ENCODE measurements at regions not wholly inside any gene's neighbourhood (a gene's known extent, or its start where the extent isn't known, plus 50 kb on each side); places are given as distances from the start of the nearest gene placed in this dataset.

GRCh38 chr14:95442016-95442632, 74.3 kb downstream of the SYNE3 start:
- no peak for DNase-seq (ENCODE audit: low spot score)

- no peak for DNase-seq (ENCODE audit: low spot score)
These were observed 75.5 kb downstream of the SYNE3 start for GRCh38 chr14:95440951-95441350.

DNA sequence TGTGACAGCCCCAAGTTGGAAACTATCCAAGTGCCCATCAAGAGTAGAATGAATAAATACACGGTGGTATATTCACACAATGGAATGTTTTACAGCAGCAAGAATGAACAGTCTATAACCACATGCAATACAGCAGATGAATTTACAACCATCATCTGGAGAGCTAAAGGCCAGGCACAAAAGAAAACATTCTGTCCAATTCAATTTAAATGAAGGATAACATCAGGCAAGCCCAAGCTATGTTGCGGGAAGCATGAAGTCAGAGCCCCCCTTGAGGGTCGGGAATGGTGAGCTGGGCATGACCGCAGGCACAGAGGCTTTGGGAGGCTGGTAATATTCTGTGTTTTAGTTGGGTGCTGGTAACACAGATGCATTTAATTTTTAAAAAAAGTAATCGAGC, 76.0 kb downstream of the SYNE3 start:
- DNase-seq (ENCODE audit: low spot score): no peak

GRCh38 chr14:95439881-95440280, 76.6 kb downstream of the SYNE3 start:
- DNase-seq (ENCODE audit: low spot score): no peak

DNA sequence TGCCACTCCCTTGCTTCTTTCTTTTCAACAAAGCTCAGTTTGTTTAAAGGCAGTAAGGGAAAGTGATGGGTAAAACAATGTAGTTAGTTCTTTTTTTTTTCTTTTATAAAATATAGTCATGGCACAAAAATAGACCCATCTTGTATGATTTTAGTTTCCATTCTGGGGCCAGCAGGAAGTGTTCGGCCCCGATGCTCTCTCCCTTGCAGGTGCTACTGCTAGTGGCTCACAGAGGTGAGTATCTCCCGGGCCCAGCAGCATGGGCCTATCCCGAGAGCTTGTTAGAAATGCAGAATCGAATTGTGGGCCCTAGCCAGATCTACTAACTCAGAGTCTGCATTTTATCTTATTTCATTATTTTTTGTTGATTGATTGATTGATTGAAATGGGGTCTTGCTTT, 78.7 kb downstream of the SYNE3 start:
- peak; percentile 37 for DNase-seq (ENCODE audit: low spot score)

GRCh38 chr14:95436354-95436753, 80.1 kb downstream of the SYNE3 start:
- no peak for DNase-seq (ENCODE audit: low spot score)

DNA sequence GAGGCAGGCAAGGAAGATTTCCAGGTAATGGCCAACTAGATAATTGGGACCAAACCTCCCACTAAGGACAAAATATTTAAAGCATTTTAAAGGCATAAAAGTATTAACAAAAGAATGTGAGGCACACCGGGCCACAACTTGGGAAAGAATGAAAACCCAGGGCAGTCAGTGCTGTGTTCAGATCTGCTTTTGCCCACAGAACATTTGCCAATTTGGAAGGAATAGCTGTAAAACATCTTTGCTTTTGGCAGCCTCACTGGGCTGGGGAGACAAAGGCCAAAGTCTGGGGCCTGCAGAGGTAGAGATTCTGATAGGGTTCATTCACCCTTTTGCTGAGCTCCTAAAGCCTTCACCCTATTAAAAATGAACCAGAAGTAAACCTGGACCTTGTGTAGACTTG, 82.3 kb downstream of the SYNE3 start:
- DNase-seq (ENCODE audit: low spot score): no peak

DNA sequence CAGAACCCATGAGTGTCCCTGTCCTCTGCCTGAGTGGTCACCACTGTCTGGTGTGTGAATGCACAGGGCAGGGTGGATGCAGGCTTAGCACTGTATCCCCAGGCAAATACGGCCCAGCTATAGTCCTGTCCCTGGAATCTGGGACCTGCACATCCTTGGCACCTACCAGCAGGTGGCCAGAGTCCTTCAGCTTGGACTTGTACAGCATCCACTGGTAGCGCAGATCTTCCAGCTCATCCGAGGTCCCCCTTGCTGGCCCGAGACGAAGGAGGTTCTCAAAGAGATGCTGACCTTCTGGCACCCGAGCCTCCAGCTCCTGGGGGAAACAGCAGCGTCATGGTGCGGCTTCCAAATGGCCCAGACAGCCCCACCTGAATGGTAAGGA, 83.4 kb downstream of the SYNE3 start:
- no peak for DNase-seq (ENCODE audit: low spot score)

GRCh38 chr14:95432144-95433093, 84.0 kb downstream of the SYNE3 start:
- no peak for DNase-seq (ENCODE audit: low spot score)

DNA sequence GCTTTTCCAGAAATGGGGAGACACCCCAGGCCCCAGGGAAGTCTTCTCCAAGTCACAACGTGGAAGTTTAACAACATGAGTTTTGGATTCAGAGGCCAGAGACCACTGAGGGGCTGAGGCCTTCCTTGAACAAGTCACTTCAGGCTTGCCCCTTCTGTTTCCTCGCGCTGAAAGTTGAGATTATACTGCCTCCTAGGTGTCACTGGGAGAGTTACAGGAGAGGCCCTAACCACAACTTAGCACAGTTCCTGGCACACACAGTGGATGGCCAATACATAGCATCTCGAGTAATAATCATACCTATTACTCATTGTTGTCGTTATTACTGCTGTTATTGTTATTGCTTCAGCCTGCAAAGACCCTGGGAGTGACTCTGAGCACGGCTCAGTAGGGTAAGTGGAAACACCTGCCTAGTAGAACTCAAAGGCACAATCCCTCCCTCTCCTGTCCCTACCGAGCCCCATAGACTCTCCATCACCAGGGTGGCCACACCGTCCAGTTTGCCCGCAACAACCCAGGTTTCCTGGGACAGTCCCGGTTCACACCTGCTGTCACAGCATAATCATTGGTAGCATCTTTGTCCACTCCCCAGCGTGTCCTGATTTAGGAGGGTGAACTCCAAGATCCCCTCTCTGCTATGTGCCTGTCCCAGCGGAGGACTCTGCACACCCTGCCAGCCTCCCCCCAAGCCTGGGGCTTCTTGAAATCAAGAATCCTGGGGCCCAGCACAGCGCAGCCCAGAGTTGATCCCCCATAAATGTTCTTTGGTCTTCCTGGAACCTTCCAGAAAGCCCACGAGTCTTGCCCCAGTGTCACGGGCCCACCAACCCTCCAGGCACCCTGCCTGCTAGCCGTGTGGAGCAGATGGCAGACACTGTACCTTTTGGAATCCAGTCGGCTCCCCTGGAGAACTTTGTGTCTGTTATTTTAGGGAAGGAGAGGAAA, 85.0 kb downstream of the SYNE3 start:
- DNase-seq (ENCODE audit: low spot score): peak; percentile 38

DNA sequence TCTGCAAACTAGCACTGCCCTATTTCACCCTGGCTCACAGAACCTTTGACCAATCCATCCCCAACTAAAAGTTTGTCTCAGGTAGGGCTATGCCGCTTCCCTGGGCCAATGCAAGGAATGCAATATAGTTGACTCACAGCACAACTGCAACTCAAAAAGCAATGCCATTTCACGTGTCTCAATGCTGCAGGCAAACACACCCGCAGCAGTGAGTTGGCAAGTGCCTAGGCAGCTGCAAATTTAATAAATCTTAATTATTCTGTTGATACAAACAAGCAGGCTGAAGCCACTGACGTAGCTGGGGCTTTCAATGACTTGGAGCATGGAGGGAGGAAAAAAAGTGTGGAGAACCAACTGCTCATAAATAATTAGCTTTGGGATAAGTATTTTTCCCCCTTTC, 87.9 kb downstream of the SYNE3 start:
- no peak for DNase-seq (ENCODE audit: low spot score)

DNA sequence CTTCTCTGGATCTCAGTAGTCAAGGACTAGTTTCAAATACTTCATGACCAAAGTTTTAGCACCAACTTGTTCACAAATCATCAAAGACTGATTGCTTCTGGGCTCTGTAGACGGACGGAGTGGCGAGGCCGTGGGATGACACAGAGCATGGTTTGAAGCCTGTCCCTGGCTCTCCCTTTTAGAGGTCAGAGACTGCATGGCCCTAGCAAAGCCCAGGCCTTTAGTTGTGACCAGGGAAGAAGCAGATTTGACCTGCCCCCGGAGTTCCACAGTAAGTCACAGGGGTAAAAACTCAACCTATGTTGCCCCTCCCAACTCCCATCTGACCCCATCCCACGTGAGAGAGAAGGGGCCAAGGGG, 90.4 kb downstream of the SYNE3 start:
- no peak for DNase-seq (ENCODE audit: low spot score)

- no peak for DNase-seq (ENCODE audit: low spot score)
These were observed 90.9 kb downstream of the SYNE3 start for GRCh38 chr14:95425369-95426115.

- DNase-seq (ENCODE audit: low spot score): no peak
These were observed 91.9 kb downstream of the SYNE3 start for GRCh38 chr14:95424529-95424928.

DNA sequence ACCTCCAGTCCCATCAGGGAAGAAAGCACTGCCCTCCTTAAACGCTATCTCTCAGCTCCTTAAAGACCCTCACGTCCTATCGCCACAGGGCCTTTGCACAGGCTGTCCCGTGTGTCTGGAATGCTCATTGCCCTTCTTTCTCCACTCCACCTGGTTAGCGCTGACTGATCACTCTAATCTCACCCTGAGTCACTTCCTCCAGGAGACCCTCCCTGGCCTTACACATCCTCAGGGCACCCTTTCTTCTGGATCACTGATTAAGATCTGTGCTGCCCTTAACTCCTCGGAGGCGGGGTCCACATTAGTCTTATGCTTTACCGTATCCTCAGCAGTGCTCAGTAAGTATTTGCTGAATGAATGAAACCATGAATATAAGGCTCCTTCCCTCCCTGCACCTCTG, 94.7 kb downstream of the SYNE3 start:
- DNase-seq (ENCODE audit: low spot score): no peak

DNA sequence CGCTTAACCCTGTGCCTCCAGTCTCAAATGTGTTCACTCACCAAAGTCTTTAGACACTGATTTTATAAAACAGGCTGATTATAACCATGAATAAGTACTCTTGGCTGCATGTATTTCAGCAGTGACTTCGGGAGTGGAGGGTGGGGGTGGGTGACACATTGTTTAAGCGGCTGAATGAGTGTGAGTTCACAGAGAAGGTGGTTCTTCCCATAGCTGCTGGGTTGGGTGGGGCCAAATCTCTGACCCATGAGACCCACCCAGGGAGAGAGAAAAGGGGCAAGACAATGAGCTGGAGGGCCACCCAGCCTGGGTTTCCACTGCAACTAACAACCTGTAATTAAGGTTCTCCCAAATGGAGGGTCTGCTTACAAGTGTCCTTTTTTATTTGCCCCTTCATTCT, 96.4 kb downstream of the SYNE3 start:
- no peak for DNase-seq (ENCODE audit: low spot score)

DNA sequence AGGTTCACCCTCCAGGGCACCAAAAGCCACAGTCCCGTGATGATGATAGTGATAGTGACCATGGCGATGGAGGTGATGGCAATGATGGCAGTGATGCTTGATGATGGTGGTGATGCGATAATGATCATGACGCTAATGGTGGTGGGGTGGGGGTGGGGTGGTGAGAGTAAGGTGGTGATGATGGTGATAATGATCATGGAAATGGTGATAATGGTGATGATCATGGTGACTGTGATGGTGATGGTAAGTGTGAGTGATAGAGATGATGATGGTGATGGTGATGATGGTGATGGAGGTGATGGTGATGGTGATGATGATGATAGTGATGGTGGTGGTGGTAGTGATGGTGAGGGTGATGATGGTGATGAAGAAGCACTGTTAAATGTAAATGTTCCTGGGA, 96.9 kb downstream of the SYNE3 start:
- DNase-seq (ENCODE audit: low spot score): no peak

DNA sequence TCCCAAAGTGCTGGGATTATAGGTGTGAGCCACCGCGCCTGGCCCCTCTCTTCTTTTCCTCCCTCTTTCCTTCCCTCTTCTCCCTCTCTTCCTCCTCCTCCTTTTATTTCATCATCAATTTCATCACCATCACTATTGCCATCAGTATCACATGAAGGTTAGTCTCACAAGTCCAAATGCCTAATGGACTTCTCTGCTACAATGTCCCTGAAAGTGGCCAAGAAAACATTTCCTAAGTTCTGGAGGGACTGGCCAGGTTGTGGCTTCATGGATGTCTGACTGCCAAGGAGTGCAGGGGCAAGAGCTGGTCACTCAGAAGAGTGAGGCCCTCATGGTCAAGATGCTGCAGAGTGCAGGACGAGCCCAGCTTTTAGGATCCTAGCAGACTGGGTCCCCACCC, 97.6 kb downstream of the SYNE3 start:
- DNase-seq (ENCODE audit: low spot score): no peak

DNA sequence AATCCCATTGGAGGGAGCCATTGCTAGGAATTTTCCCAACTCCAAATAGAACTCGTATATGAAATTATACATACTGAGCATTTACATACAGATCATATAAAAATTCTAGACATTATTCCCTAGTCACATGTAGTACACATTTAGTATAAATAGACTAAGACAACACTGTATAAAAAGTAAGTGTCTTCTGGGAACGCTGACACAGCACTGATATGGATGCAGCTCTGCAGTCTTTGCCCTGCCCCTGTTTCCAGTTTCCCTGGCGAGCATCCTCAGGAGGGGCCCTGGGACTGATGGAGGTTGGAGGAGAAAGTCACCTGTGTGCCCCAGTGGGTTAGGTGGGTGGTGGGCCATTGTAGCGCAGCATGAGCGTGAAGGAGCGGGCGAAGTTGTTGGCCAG, 97.8 kb upstream of the CLMN start:
- DNase-seq (ENCODE audit: low spot score): no peak

DNA sequence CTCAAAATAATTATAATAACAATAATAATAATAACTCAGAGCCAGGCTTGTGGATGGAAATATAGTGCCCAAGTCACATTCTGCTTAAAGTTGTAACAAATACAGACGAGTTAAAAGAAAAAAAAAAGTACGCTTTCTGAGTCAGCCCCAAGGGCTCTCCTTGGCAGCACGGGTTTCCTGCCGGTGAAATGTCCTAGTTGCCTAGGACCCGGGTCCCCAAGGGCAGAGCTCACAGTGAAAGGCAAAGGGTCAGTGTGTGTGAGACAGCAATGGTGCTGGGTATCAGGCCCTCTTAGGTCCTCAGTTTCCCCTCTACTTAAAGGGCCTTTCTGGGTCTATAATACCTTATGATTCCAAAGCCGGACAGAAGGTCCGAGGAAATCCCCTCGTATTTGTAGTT, 96.3 kb upstream of the CLMN start:
- no peak for DNase-seq (ENCODE audit: low spot score)

DNA sequence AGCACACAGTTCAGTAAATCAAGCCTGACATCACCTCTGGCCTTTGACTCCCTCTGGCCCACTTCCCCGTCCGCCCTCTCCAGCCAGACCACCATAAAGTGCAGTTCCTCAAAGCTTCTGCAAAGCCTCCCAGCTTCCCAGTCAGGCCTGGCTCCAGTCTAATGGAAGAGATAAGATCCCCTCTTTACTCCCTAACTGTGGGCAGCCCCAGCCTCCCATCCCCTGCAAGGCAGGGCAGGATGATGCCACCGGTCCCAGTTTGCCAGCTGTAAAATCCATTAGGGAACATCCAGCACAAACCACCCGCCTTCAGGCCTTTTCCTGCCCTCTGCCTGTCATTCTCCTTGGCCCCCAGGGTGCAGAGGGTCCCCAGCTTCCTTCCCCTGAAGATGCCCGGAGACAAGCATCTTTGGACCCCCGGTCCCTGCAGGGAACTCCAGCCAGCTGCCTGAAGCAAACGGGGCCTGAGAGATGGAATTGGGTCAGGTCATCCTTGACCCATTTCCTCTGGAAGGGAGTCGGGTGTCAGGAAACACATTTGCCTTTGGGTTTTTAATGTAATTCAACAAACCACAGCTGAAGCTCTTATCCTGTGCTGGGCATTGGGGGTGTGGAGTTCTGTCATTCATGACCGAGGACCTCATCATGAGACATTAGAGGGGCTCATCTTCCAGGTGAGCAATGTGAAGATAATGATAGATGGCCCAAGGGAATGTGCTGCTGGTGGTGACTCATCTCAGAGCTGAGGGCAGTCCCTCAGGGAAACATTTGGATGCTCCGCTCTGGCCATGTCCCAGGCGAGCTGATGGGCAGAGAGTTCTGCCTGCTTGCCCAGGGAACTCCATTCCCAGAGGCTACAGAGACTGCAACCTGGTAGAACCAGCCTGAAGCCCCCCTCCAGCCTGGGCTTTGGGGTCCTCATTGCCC, 93.8 kb upstream of the CLMN start:
- no peak for DNase-seq (ENCODE audit: low spot score)
